OCI-LY7 (cell line): ENCODE measurements at regions not wholly inside any gene's neighbourhood (a gene's known extent, or its start where the extent isn't known, plus 50 kb on each side); places are given as distances from the start of the nearest gene placed in this dataset.
"Not testable (repeated sequence)": the region's sequence is repeated elsewhere in the genome, so short reads cannot be mapped to it uniquely, and the experiment has no call there.

Source experiments
- BruUV-seq: library from RNA; stranded (reverse); fragments of 400-500 nt; replicated peaks from 2 replicates; lab custom pipeline; 2021; lab: Mats Ljungman, UMichigan
- CTCF ChIA-PET: fragments of 300-600 bp; sonication (Branson Sonifier 250); formaldehyde crosslinking; loops from one replicate; lab custom pipeline; 2022; ENCODE audit warnings: antibody characterized with exemption; ENCODE audit not compliant: unreplicated experiment; lab: Charles Lee
- POLR2A ChIA-PET: fragments of 300-600 bp; sonication (Branson Sonifier 250); formaldehyde crosslinking; loops from one replicate; lab custom pipeline; 2022; ENCODE audit warnings: antibody characterized with exemption; lab: Charles Lee
- DNase-seq: peaks from one replicate; pipeline ENCODE4 v3.0.0-alpha.2; 2015; ENCODE audit warnings: low spot score
- H2AFZ ChIP-seq: fragments of 200-600 bp; sonication (generic), shearing (Covaris generic); 2 replicates; pipeline ENCODE4 v1.6.1; 2014; ENCODE audit warnings: mild to moderate bottlenecking, antibody characterized with exemption, low read length, moderate library complexity
- H3K27ac ChIP-seq: fragments of 200-600 bp; sonication (generic); 2 replicates; pipeline ENCODE4 v1.5.1; 2014; ENCODE audit warnings: mixed run types, low read depth, mild to moderate bottlenecking, moderate library complexity, low read length, inconsistent platforms; ENCODE audit not compliant: poor library complexity, severe bottlenecking
- H3K36me3 ChIP-seq: fragments of 200-600 bp; sonication (generic); 2 replicates; pipeline ENCODE4 v1.6.1; 2014; ENCODE audit warnings: mild to moderate bottlenecking, antibody characterized with exemption, low read length, moderate library complexity, mixed read lengths; ENCODE audit not compliant: insufficient read depth
- H3K4me1 ChIP-seq: fragments of 200-600 bp; sonication (generic); 2 replicates; pipeline ENCODE4 v1.5.1; 2014; ENCODE audit warnings: mild to moderate bottlenecking, low read length; ENCODE audit not compliant: insufficient read depth, poor library complexity, severe bottlenecking
- H3K4me2 ChIP-seq: fragments of 200-600 bp; sonication (generic); 2 replicates; pipeline ENCODE4 v1.6.1; 2014; ENCODE audit warnings: mild to moderate bottlenecking, low read length
- H3K4me3 ChIP-seq: fragments of 200-600 bp; sonication (generic); 2 replicates; pipeline ENCODE4 v1.5.1; 2014; ENCODE audit warnings: mild to moderate bottlenecking, low read depth, low read length; ENCODE audit not compliant: poor library complexity, severe bottlenecking
- H3K79me2 ChIP-seq: fragments of 200-600 bp; sonication (generic); 2 replicates; pipeline ENCODE4 v1.6.1; 2016; ENCODE audit warnings: low read depth, mild to moderate bottlenecking, low read length, moderate library complexity, mixed read lengths; ENCODE audit not compliant: insufficient read depth
- H3K9me2 ChIP-seq: fragments of 200-600 bp; sonication (generic); 2 replicates; pipeline ENCODE4 v1.6.1; 2016; ENCODE audit warnings: mild to moderate bottlenecking, low read length, mixed read lengths; ENCODE audit not compliant: insufficient read depth
- H3K9me3 ChIP-seq: fragments of 200-600 bp; sonication (generic); 2 replicates; pipeline ENCODE4 v1.6.1; 2014; ENCODE audit warnings: mild to moderate bottlenecking, mixed run types, low read length, mixed read lengths
- H4K20me1 ChIP-seq: fragments of 200-600 bp; sonication (generic); 2 replicates; pipeline ENCODE4 v1.6.1; 2014; ENCODE audit warnings: mild to moderate bottlenecking, antibody characterized with exemption, low read length, moderate library complexity, mixed read lengths; ENCODE audit not compliant: insufficient read depth
- EZH2phosphoT487 ChIP-seq: fragments of 200-600 bp; sonication (generic); IDR thresholded peaks from 2 replicates; pipeline ENCODE4 v1.6.1; 2018; ENCODE audit warnings: low read depth, borderline replicate concordance, mild to moderate bottlenecking, mixed run types, antibody characterized with exemption, low read length, moderate library complexity, mixed read lengths
- intact Hi-C: fragments of 100-400 bp; cut with micrococcal nuclease; formaldehyde crosslinking; loops from one replicate; pipeline ENCODE4 v1.10.0; 2022; ENCODE audit not compliant: unreplicated experiment
- TF ChIP-seq, protein P1 (sequence below): fragments of 200-600 bp; sonication (generic); conservative IDR thresholded peaks from 2 replicates; pipeline ENCODE4 v1.5.1; 2014; ENCODE audit warnings: mild to moderate bottlenecking, antibody characterized with exemption, low read length, moderate library complexity, mixed read lengths

DNA sequence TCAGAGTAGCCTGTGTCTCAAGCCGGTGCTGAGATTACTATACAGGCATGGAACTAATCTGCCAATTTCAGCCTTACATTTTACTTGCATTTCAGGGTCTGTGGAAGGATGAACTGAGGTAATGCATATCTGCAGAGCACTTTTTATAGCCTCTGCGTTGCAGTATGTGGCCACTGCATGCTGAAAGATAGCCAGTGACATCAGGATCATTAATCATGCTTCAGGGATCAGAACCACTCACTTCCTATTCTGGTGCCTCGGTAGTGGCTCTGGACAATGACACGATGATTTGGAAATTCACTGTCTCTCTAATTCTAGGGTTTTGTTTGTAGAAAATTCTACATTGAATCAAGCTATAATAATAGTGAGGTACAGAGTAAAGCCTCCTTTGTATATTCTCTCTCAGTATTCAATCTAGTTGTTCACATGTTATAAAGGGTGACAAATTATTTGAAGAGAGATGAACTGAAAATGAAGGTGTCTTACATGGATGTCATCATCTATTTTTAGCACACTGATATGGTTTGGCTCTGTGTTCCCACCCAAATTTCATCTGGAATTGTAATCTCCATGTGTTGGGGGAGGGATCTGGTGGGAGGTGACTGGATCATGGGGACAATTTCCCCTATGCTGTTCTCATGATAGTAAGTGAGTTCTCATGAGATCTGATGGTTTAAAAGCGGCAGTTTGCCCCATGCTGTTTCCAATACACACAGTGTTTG lies 554.3 kb upstream of the MIS18BP1 start:
- DNase-seq, result no peak
- Histone ChIP-seq H3K4me2 (no peak overlapping the region), H3K4me1 (no peaks in the 10 kb centered on the region), H3K79me2 (no peaks in the 10 kb centered on the region), H3K36me3 (no peaks in the 10 kb centered on the region), H2AFZ (no peak overlapping the region), H3K9me3 (no peaks in the 10 kb centered on the region), H3K9me2 (no peaks in the 10 kb centered on the region), H3K4me3 (no peak overlapping the region), H3K27ac (no peak overlapping the region), H4K20me1 (no peaks in the 10 kb centered on the region)
- no TSS peak for BruUV-seq
- ChIA-PET POLR2A (no interaction called here), CTCF (no interaction called here)
- TF ChIP-seq EZH2phosphoT487, result no peak
- TF ChIP-seq, protein P1, sequence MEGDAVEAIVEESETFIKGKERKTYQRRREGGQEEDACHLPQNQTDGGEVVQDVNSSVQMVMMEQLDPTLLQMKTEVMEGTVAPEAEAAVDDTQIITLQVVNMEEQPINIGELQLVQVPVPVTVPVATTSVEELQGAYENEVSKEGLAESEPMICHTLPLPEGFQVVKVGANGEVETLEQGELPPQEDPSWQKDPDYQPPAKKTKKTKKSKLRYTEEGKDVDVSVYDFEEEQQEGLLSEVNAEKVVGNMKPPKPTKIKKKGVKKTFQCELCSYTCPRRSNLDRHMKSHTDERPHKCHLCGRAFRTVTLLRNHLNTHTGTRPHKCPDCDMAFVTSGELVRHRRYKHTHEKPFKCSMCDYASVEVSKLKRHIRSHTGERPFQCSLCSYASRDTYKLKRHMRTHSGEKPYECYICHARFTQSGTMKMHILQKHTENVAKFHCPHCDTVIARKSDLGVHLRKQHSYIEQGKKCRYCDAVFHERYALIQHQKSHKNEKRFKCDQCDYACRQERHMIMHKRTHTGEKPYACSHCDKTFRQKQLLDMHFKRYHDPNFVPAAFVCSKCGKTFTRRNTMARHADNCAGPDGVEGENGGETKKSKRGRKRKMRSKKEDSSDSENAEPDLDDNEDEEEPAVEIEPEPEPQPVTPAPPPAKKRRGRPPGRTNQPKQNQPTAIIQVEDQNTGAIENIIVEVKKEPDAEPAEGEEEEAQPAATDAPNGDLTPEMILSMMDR, result no peak
- intact Hi-C loops, result no loop called here

DNA sequence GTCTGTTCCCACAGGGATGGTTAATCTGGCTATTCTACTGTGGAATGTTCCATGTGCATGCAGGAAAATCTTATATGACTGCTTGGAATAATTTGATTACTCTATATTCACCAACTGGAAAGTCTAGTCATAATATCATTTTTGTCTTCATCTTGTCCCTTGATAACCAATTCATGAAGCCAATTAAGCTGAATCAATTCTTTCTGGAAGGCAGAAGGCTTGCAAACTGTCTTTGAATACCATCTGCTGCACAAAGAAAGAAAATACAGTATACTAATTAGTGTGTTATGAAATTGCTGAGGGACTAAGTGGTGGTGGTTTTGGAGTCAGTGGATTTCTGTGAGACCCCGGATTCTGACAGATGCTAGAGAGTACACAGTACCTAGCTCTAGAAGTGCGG lies 546.5 kb upstream of the MIS18BP1 start:
- no TSS peak for BruUV-seq
- Histone ChIP-seq H4K20me1 (no peaks in the 10 kb centered on the region), H3K27ac (no peak overlapping the region), H3K9me2 (no peaks in the 10 kb centered on the region), H3K4me3 (no peak overlapping the region), H3K4me1 (no peaks in the 10 kb centered on the region), H3K36me3 (no peaks in the 10 kb centered on the region), H3K79me2 (no peaks in the 10 kb centered on the region), H3K4me2 (no peak overlapping the region), H2AFZ (no peak overlapping the region), H3K9me3 (no peaks in the 10 kb centered on the region)
- no peak for DNase-seq
- ChIA-PET CTCF (no interaction called here), POLR2A (no interaction called here)
- intact Hi-C loops, result no loop called here
- TF ChIP-seq EZH2phosphoT487, result no peak
- TF ChIP-seq, protein P1, result no peak

DNA sequence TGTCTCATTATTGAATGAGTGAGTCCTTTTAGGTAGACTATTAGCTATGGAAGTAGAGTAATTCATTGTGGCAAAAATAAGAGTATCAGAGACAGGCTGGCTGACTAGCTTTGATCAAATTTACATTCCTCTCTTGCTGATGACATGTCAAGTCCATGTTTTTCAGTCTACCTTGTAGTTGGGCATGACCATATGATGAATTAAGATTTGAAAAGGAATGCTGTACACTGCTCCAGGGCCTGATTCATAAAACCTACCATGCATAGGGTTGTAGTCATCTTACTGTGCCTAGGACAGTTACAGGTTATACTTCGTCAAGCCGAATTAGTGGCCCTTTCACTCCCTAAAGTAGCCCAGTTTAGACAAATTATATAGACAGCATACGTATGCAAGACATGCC lies 545.7 kb upstream of the MIS18BP1 start:
- BruUV-seq, result no TSS peak
- no peaks in the 10 kb centered on the region for H3K9me3 ChIP-seq
- no peak overlapping the region for H2AFZ ChIP-seq
- H3K79me2 ChIP-seq, result no peaks in the 10 kb centered on the region
- H3K36me3 ChIP-seq, result no peaks in the 10 kb centered on the region
- H4K20me1 ChIP-seq, result no peaks in the 10 kb centered on the region
- H3K4me2 ChIP-seq, result no peak overlapping the region
- ChIA-PET POLR2A (no interaction called here), CTCF (no interaction called here)
- intact Hi-C loops, result no loop called here
- H3K4me3 ChIP-seq, result no peak overlapping the region
- no peaks in the 10 kb centered on the region for H3K9me2 ChIP-seq
- no peaks in the 10 kb centered on the region for H3K4me1 ChIP-seq
- no peak for DNase-seq
- no peak overlapping the region for H3K27ac ChIP-seq
- TF ChIP-seq, protein P1, result no peak
- no peak for TF ChIP-seq EZH2phosphoT487

GRCh38 chr14:45796006-45796405 lies 543.0 kb upstream of the MIS18BP1 start:
- intact Hi-C loops, DNase-seq, H4K20me1 ChIP-seq, POLR2A ChIA-PET, H3K4me3 ChIP-seq, H3K4me2 ChIP-seq, H3K79me2 ChIP-seq, CTCF ChIA-PET, H3K36me3 ChIP-seq, H3K4me1 ChIP-seq, H3K9me3 ChIP-seq, H3K27ac ChIP-seq, H3K9me2 ChIP-seq, H2AFZ ChIP-seq, BruUV-seq: not testable (repeated sequence)
